Keratinocyte (primary cell): ENCODE measurements at regions not wholly inside any gene's neighbourhood (a gene's known extent, or its start where the extent isn't known, plus 50 kb on each side); places are given as distances from the start of the nearest gene placed in this dataset.

Experiments used
- DNase-seq: peaks from one replicate; pipeline ENCODE4 v3.0.0-alpha.2; 2011; ENCODE audit warnings: low read depth, missing footprints, low spot score
- FAIRE-seq: peaks from 2 replicates; lab custom pipeline; 2011; peaks lifted over from hg19 to GRCh38; lab: Jason Lieb, UNC
- H2AFZ ChIP-seq: 2 replicates; pipeline ENCODE4 v1.6.0; 2012; ENCODE audit warnings: low read length, control low read depth, inconsistent platforms; ENCODE audit not compliant: control insufficient read depth
- H3K27ac ChIP-seq: 2 replicates; pipeline ENCODE4 v1.5.1; 2011; ENCODE audit warnings: low read length; ENCODE audit not compliant: control insufficient read depth, insufficient read depth
- H3K27me3 ChIP-seq: 3 replicates; pipeline ENCODE4 v1.6.0; 2011; ENCODE audit warnings: low read length; ENCODE audit not compliant: control insufficient read depth, insufficient read depth; ENCODE audit errors: extremely low read depth
- H3K36me3 ChIP-seq, 2 experiments: 2 replicates in 1 of 2; 3 replicates in 1 of 2; pipeline ENCODE4 v1.5.1; 2011; ENCODE audit warnings: low read length in 2 of 2, mild to moderate bottlenecking in 1 of 2; ENCODE audit not compliant: control insufficient read depth in 2 of 2, insufficient read depth in 2 of 2; ENCODE audit errors: extremely low read depth in 1 of 2
- H3K4me1 ChIP-seq: 3 replicates; pipeline ENCODE4 v1.5.1; 2011; ENCODE audit warnings: low read length; ENCODE audit not compliant: control insufficient read depth, insufficient read depth; ENCODE audit errors: extremely low read depth
- H3K4me2 ChIP-seq: 3 replicates; pipeline ENCODE4 v1.6.0; 2011; ENCODE audit warnings: low read depth, low read length; ENCODE audit not compliant: control insufficient read depth, insufficient read depth; ENCODE audit errors: extremely low read depth
- H3K4me3 ChIP-seq, 3 experiments: fragments of 200-600 bp in 1 of 3; sonication (generic) in 1 of 3; 2 replicates in 2 of 3; 3 replicates in 1 of 3; pipeline ENCODE4 v1.5.1; 2011 to 2016; ENCODE audit warnings: low read length in 3 of 3, mild to moderate bottlenecking in 3 of 3, control low read depth in 2 of 3, inconsistent platforms in 1 of 3, low read depth in 1 of 3, mixed read lengths in 1 of 3, mixed run types in 1 of 3, moderate library complexity in 1 of 3; ENCODE audit not compliant: control insufficient read depth in 2 of 3, insufficient read depth in 2 of 3; ENCODE audit errors: extremely low read depth in 1 of 3
- H3K79me2 ChIP-seq: 2 replicates; pipeline ENCODE4 v1.6.0; 2012; ENCODE audit warnings: low read length; ENCODE audit not compliant: control insufficient read depth, insufficient read depth
- H3K9ac ChIP-seq: 3 replicates; pipeline ENCODE4 v1.6.0; 2011; ENCODE audit warnings: low read length; ENCODE audit not compliant: control insufficient read depth, insufficient read depth; ENCODE audit errors: extremely low read depth
- H3K9me1 ChIP-seq: 3 replicates; pipeline ENCODE4 v1.6.0; 2011; ENCODE audit warnings: low read length; ENCODE audit not compliant: control insufficient read depth, insufficient read depth; ENCODE audit errors: extremely low read depth
- H3K9me3 ChIP-seq: 2 replicates; pipeline ENCODE4 v1.5.1; 2012; ENCODE audit warnings: low read depth, low read length; ENCODE audit not compliant: control insufficient read depth
- H4K20me1 ChIP-seq: 3 replicates; pipeline ENCODE4 v1.6.0; 2011; ENCODE audit warnings: low read length; ENCODE audit not compliant: control insufficient read depth, insufficient read depth; ENCODE audit errors: extremely low read depth
- CTCF ChIP-seq, 3 experiments: IDR thresholded peaks in 1 of 3; conservative IDR thresholded peaks in 1 of 3; optimal IDR thresholded peaks in 1 of 3; 2 replicates in 2 of 3; 3 replicates in 1 of 3; pipeline versions ENCODE3 to v1.5.1; 2011; ENCODE audit warnings: low read length in 3 of 3, mild to moderate bottlenecking in 3 of 3, moderate library complexity in 2 of 3, control low read depth in 1 of 3, inconsistent platforms in 1 of 3; ENCODE audit not compliant: insufficient read depth in 2 of 3; ENCODE audit errors: extremely low read depth in 1 of 3
- EZH2 ChIP-seq: IDR thresholded peaks from one replicate; pipeline ENCODE4 v1.6.1; 2012; ENCODE audit warnings: inconsistent platforms, mild to moderate bottlenecking, low read length, moderate library complexity
- dilution Hi-C: fragments of 300-500 bp; cut with MboI; formaldehyde crosslinking; loops from one replicate; pipeline ENCODE4 v1.7.0; 2020; ENCODE audit warnings: low sequenced_read_pairs; ENCODE audit not compliant: extremely low pct_ligation_motif_present

- no peak overlapping the region for H3K27ac ChIP-seq
- no peaks in the 10 kb centered on the region for H3K27me3 ChIP-seq
- H2AFZ ChIP-seq = no peak overlapping the region
- TF ChIP-seq EZH2 (no peak), CTCF (optimal IDR thresholded peaks at IDR 0.05 in 1 of 3, IDR thresholded peaks at IDR 0.05 in 1 of 3, conservative IDR thresholded peaks at IDR 0.05 in 1 of 3; ENCODE audit: extremely low read depth in 1 of 3, insufficient read depth in 2 of 3, low read length in 3 of 3) (no peak)
- peaks cover 5% of the 10 kb centered on the region for H3K9me3 ChIP-seq
- H3K79me2 ChIP-seq = no peaks in the 10 kb centered on the region
- no peak overlapping the region for H3K4me3 ChIP-seq
- no peaks in the 10 kb centered on the region for H3K4me1 ChIP-seq
- H3K4me2 ChIP-seq = no peak overlapping the region
- no peak for DNase-seq
- no peaks in the 10 kb centered on the region for H3K9me1 ChIP-seq
- dilution Hi-C loops = no loop called here
- H3K36me3 ChIP-seq = no peaks in the 10 kb centered on the region
- H4K20me1 ChIP-seq = no peaks in the 10 kb centered on the region
- no peak for FAIRE-seq
- no peak overlapping the region for H3K9ac ChIP-seq
Measured at GRCh38 chr22:49055406-49055805, 772.3 kb downstream of the BRD1 start.

- TF ChIP-seq EZH2 = no peak
- no peak for TF ChIP-seq CTCF (optimal IDR thresholded peaks at IDR 0.05 in 1 of 3, IDR thresholded peaks at IDR 0.05 in 1 of 3, conservative IDR thresholded peaks at IDR 0.05 in 1 of 3; ENCODE audit: extremely low read depth in 1 of 3, insufficient read depth in 2 of 3, low read length in 3 of 3)
- no peaks in the 10 kb centered on the region for H3K36me3 ChIP-seq
Measured at GRCh38 chr22:49053578-49053977, 774.1 kb downstream of the BRD1 start.

More at GRCh38 chr22:49053578-49053977, 774.1 kb downstream of the BRD1 start:
- Histone ChIP-seq H3K9me1 (no peaks in the 10 kb centered on the region), H3K9me3 (peaks cover 6% of the 10 kb centered on the region), H3K27me3 (no peaks in the 10 kb centered on the region), H4K20me1 (no peaks in the 10 kb centered on the region), H3K4me3 (no peak overlapping the region), H3K4me1 (no peaks in the 10 kb centered on the region), H3K9ac (no peak overlapping the region), H3K79me2 (no peaks in the 10 kb centered on the region), H3K4me2 (no peak overlapping the region), H2AFZ (no peak overlapping the region), H3K27ac (no peak overlapping the region)
- DNase-seq = no peak
- no peak for FAIRE-seq
- dilution Hi-C loops = no loop called here
